ENCODE measurements at regions not wholly inside any gene's neighbourhood (a gene's known extent, or its start where the extent isn't known, plus 50 kb on each side); places are given as distances from the start of the nearest gene placed in this dataset.

DNA sequence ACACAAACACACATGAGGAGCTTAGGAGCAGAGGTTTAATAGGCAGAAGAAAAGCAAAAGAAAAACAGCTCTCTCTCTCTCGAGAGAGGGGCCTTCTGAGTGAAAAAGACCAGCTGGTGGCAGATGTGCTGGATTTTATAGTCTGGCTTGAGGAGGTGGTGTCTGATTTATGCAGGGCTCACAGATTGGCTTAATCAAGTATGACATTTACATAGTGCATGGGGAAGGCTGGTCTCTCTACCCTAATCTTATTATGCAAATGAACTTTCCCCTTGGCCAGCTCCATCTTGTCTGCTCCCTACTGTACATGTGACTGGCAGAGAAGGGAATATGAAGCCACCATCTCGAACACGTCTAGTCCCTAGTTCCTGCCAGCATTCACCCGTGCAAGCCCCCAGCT is 219.5 kb upstream of the ZNF804B start:
- H3K27ac Mint-ChIP-seq: no peak overlapping the region
- peaks cover 53% of the 10 kb centered on the region for H3K9me3 Mint-ChIP-seq
- H3K27me3 Mint-ChIP-seq (ENCODE audit: insufficient read depth): no peaks in the 10 kb centered on the region

GRCh38 chr7:88539518-88539917 is 220.0 kb upstream of the ZNF804B start:
- H3K27me3 Mint-ChIP-seq (ENCODE audit: insufficient read depth): no peaks in the 10 kb centered on the region
- H3K4me3 Mint-ChIP-seq: no peak overlapping the region
- H3K9me3 Mint-ChIP-seq: peaks cover 53% of the 10 kb centered on the region
- no peaks in the 10 kb centered on the region for H3K4me1 Mint-ChIP-seq (ENCODE audit: low read depth)
- TF ChIP-seq, protein P1, sequence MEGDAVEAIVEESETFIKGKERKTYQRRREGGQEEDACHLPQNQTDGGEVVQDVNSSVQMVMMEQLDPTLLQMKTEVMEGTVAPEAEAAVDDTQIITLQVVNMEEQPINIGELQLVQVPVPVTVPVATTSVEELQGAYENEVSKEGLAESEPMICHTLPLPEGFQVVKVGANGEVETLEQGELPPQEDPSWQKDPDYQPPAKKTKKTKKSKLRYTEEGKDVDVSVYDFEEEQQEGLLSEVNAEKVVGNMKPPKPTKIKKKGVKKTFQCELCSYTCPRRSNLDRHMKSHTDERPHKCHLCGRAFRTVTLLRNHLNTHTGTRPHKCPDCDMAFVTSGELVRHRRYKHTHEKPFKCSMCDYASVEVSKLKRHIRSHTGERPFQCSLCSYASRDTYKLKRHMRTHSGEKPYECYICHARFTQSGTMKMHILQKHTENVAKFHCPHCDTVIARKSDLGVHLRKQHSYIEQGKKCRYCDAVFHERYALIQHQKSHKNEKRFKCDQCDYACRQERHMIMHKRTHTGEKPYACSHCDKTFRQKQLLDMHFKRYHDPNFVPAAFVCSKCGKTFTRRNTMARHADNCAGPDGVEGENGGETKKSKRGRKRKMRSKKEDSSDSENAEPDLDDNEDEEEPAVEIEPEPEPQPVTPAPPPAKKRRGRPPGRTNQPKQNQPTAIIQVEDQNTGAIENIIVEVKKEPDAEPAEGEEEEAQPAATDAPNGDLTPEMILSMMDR (IDR thresholded peaks at IDR 0.05): no peak
- no peak overlapping the region for H3K27ac Mint-ChIP-seq
- H3K36me3 Mint-ChIP-seq (ENCODE audit: low read depth): no peaks in the 10 kb centered on the region
- DNase-seq: no peak

More for the DNA sequence above, 219.5 kb upstream of the ZNF804B start:
- H3K4me3 Mint-ChIP-seq: no peak overlapping the region
- no peak for DNase-seq
- H3K4me1 Mint-ChIP-seq (ENCODE audit: low read depth): no peaks in the 10 kb centered on the region
- TF ChIP-seq, protein P1 (IDR thresholded peaks at IDR 0.05): no peak
- H3K36me3 Mint-ChIP-seq (ENCODE audit: low read depth): no peaks in the 10 kb centered on the region

DNA sequence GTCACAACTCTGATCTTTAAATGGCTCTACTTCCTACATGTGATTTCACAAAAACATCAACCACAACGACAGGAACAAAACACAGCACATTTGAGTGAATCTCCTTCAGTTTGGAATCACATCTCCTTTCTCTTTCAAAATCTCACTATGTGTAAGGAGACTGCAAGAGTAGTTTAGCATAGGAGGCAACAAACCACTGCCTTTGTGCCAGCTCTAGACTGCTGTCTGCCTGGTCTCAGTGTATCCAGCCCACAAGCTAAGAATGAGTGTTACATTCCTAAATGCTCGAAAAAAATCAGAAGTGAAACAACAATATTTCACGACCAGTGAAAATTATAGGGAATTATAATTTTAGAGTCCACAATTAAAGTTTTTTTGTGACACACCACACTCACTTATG is 217.0 kb upstream of the STEAP4 start:
- H3K27ac Mint-ChIP-seq: no peak overlapping the region
- H3K4me3 Mint-ChIP-seq: no peak overlapping the region
- no peak for DNase-seq
- peaks cover 6% of the 10 kb centered on the region; the same call in 1 of the 2 replicates for H3K36me3 Mint-ChIP-seq (ENCODE audit: low read depth)
- no peaks in the 10 kb centered on the region; the same call in none of the 2 replicates for H3K27me3 Mint-ChIP-seq (ENCODE audit: insufficient read depth)
- H3K4me1 Mint-ChIP-seq (ENCODE audit: low read depth): no peaks in the 10 kb centered on the region
- TF ChIP-seq, protein P1 (IDR thresholded peaks at IDR 0.05): no peak
- peaks cover 34% of the 10 kb centered on the region for H3K9me3 Mint-ChIP-seq

GRCh38 chr7:88522771-88523293 is 216.1 kb upstream of the STEAP4 start:
- Mint-ChIP-seq H3K4me3 (no peak overlapping the region), H3K9me3 (peaks cover 32% of the 10 kb centered on the region), H3K27me3 (ENCODE audit: insufficient read depth) (no peaks in the 10 kb centered on the region; the same call in none of the 2 replicates), H3K4me1 (ENCODE audit: low read depth) (no peaks in the 10 kb centered on the region), H3K27ac (no peak overlapping the region), H3K36me3 (ENCODE audit: low read depth) (peaks cover 6% of the 10 kb centered on the region; the same call in 1 of the 2 replicates)
- DNase-seq: no peak
- TF ChIP-seq, protein P1 (IDR thresholded peaks at IDR 0.05): no peak

DNA sequence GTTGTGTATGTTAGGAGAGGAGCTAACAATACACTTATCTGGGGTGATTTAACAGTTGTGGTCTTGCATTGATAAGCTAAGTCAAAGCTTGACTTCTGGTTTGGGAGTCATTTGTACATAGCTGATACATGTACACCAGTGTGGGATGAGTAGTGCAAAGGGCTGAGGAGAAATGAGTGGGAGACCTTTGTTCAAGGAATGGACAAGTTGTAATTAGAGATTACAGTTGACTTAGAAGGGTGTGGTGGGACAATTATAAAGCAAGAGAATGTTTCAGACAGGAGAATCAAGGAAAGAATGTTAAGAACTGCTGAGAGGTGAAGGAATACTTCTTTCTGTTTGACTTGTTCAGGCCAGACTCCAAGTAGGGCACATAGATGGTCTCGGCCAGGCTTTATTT is 209.7 kb upstream of the STEAP4 start:
- TF ChIP-seq, protein P1 (IDR thresholded peaks at IDR 0.05): no peak
- Mint-ChIP-seq H3K9me3 (peaks cover 35% of the 10 kb centered on the region), H3K4me3 (no peak overlapping the region), H3K27ac (no peak overlapping the region), H3K36me3 (ENCODE audit: low read depth) (no peaks in the 10 kb centered on the region; the same call in 1 of the 2 replicates), H3K27me3 (ENCODE audit: insufficient read depth) (no peaks in the 10 kb centered on the region), H3K4me1 (ENCODE audit: low read depth) (no peaks in the 10 kb centered on the region)
- DNase-seq: no peak
